Hepatocyte (in vitro differentiated cells): ENCODE measurements at regions not wholly inside any gene's neighbourhood (a gene's known extent, or its start where the extent isn't known, plus 50 kb on each side); places are given as distances from the start of the nearest gene placed in this dataset.

ENCODE experiments used
- DNase-seq: peaks from one replicate; pipeline ENCODE4 v3.0.0-alpha.2; 2016; ENCODE audit warnings: low spot score
- H2AFZ ChIP-seq: fragments of 200-600 bp; sonication (generic); 2 replicates; pipeline ENCODE4 v1.6.0; 2016; ENCODE audit warnings: antibody characterized with exemption, mild to moderate bottlenecking
- H3K27ac ChIP-seq: fragments of 200-600 bp; sonication (generic); 2 replicates; pipeline ENCODE4 v1.5.1; 2016; ENCODE audit warnings: mild to moderate bottlenecking
- H3K27me3 ChIP-seq: fragments of 200-600 bp; sonication (generic); 2 replicates; pipeline ENCODE4 v1.6.1; 2016
- H3K36me3 ChIP-seq: fragments of 200-600 bp; sonication (generic); replicated peaks from 2 replicates; pipeline ENCODE4 v1.5.1; 2016; ENCODE audit warnings: low read depth; ENCODE audit not compliant: insufficient read depth
- H3K4me1 ChIP-seq: fragments of 200-600 bp; sonication (generic); 2 replicates; pipeline ENCODE4 v1.5.1; 2016; ENCODE audit warnings: mild to moderate bottlenecking, moderate library complexity; ENCODE audit not compliant: insufficient read depth
- H3K4me2 ChIP-seq: fragments of 200-600 bp; sonication (generic); 2 replicates; pipeline ENCODE4 v1.6.0; 2016
- H3K4me3 ChIP-seq: fragments of 200-600 bp; sonication (generic); 2 replicates; pipeline ENCODE4 v1.5.1; 2016; ENCODE audit warnings: mild to moderate bottlenecking
- H3K79me2 ChIP-seq: fragments of 200-600 bp; sonication (generic); 2 replicates; pipeline ENCODE4 v1.6.0; 2017; ENCODE audit warnings: mild to moderate bottlenecking
- H3K9me2 ChIP-seq: fragments of 200-600 bp; sonication (generic); replicated peaks from 2 replicates; pipeline ENCODE4 v1.6.0; 2017; ENCODE audit warnings: mild to moderate bottlenecking; ENCODE audit not compliant: insufficient read depth
- H3K9me3 ChIP-seq: fragments of 200-600 bp; sonication (generic); 2 replicates; pipeline ENCODE4 v1.5.1; 2016; ENCODE audit warnings: low read depth, mild to moderate bottlenecking
- H4K20me1 ChIP-seq: fragments of 200-600 bp; sonication (generic); 2 replicates; pipeline ENCODE4 v1.6.0; 2016; ENCODE audit warnings: mild to moderate bottlenecking; ENCODE audit not compliant: insufficient read depth, poor library complexity, severe bottlenecking
- CTCF ChIP-seq: fragments of 200-600 bp; sonication (generic); IDR thresholded peaks from 2 replicates; pipeline ENCODE4 v1.5.1; 2016; ENCODE audit warnings: antibody characterized with exemption, mild to moderate bottlenecking; ENCODE audit not compliant: poor library complexity
- EZH2 ChIP-seq: fragments of 200-600 bp; sonication (generic); IDR thresholded peaks from 2 replicates; pipeline ENCODE4 v1.6.1; 2016; ENCODE audit warnings: antibody characterized with exemption, mild to moderate bottlenecking, borderline replicate concordance
- EZH2phosphoT487 ChIP-seq: fragments of 200-600 bp; sonication (generic); IDR thresholded peaks from one replicate; pipeline ENCODE4 v1.6.1; 2018; ENCODE audit warnings: antibody characterized with exemption, mild to moderate bottlenecking, low read depth, moderate library complexity; ENCODE audit not compliant: unreplicated experiment, severe bottlenecking
- WGBS: methylation state at CpG from one replicate; pipeline ENCODE4 v1.1.6; 2016; ENCODE audit warnings: low lambda C conversion rate; ENCODE audit errors: missing lambda C conversion rate; 5-methylcytosine and 5-hydroxymethylcytosine counted together

GRCh38 chr9:81759680-81760215, 70.4 kb upstream of the TLE1 start:
- H3K9me3 ChIP-seq = no peaks in the 10 kb centered on the region
- H3K36me3 ChIP-seq = no peaks in the 10 kb centered on the region
- H3K9me2 ChIP-seq = no peaks in the 10 kb centered on the region
- H3K27ac ChIP-seq = peak overlapping the region; percentile 46
- H3K4me2 ChIP-seq = no peak overlapping the region
- H3K4me3 ChIP-seq = no peak overlapping the region
- no peak overlapping the region for H2AFZ ChIP-seq
- DNase-seq = peak; percentile 81
- TF ChIP-seq EZH2 (no peak), EZH2phosphoT487 (no peak), CTCF (no peak)
- no peaks in the 10 kb centered on the region for H3K27me3 ChIP-seq
- no peaks in the 10 kb centered on the region for H3K79me2 ChIP-seq
- no peaks in the 10 kb centered on the region for H4K20me1 ChIP-seq
- WGBS = 59% methylated on average over 5 of the region's 5 CpGs
- H3K4me1 ChIP-seq = no peaks in the 10 kb centered on the region

GRCh38 chr9:81767921-81768320, 78.6 kb upstream of the TLE1 start:
- TF ChIP-seq EZH2phosphoT487 (no peak), CTCF (no peak), EZH2 (no peak)
- Histone ChIP-seq H3K4me3 (no peak overlapping the region), H3K4me1 (no peaks in the 10 kb centered on the region), H3K27ac (no peak overlapping the region), H4K20me1 (no peaks in the 10 kb centered on the region), H2AFZ (no peak overlapping the region), H3K9me3 (no peaks in the 10 kb centered on the region), H3K27me3 (no peaks in the 10 kb centered on the region), H3K36me3 (no peaks in the 10 kb centered on the region), H3K9me2 (no peaks in the 10 kb centered on the region), H3K79me2 (no peaks in the 10 kb centered on the region), H3K4me2 (no peak overlapping the region)
- DNase-seq = no peak

GRCh38 chr9:81771571-81771970, 82.2 kb upstream of the TLE1 start:
- Histone ChIP-seq H3K36me3 (no peaks in the 10 kb centered on the region), H2AFZ (no peak overlapping the region), H3K4me1 (no peaks in the 10 kb centered on the region), H3K4me3 (no peak overlapping the region), H3K4me2 (no peak overlapping the region), H4K20me1 (no peaks in the 10 kb centered on the region), H3K79me2 (no peaks in the 10 kb centered on the region), H3K9me2 (no peaks in the 10 kb centered on the region), H3K27me3 (no peaks in the 10 kb centered on the region), H3K27ac (no peak overlapping the region), H3K9me3 (no peaks in the 10 kb centered on the region)
- TF ChIP-seq CTCF (no peak), EZH2 (no peak)
- DNase-seq = no peak
- WGBS = 80% methylated on average over 4 of the region's 4 CpGs

GRCh38 chr9:81772144-81772543, 82.8 kb upstream of the TLE1 start:
- Histone ChIP-seq H3K4me3 (no peak overlapping the region), H3K36me3 (no peaks in the 10 kb centered on the region), H3K27me3 (no peaks in the 10 kb centered on the region), H3K9me2 (no peaks in the 10 kb centered on the region), H3K79me2 (no peaks in the 10 kb centered on the region), H3K9me3 (no peaks in the 10 kb centered on the region), H3K27ac (no peak overlapping the region), H3K4me1 (no peaks in the 10 kb centered on the region), H4K20me1 (no peaks in the 10 kb centered on the region), H3K4me2 (no peak overlapping the region), H2AFZ (no peak overlapping the region)
- TF ChIP-seq EZH2 = no peak
- TF ChIP-seq EZH2phosphoT487 = no peak
- TF ChIP-seq CTCF = no peak
- 33% methylated on average over 1 of the region's 1 CpG for WGBS
- no peak for DNase-seq
